Kidney epithelial cell (primary cell): ENCODE measurements at regions not wholly inside any gene's neighbourhood (a gene's known extent, or its start where the extent isn't known, plus 50 kb on each side); places are given as distances from the start of the nearest gene placed in this dataset.
"Not testable (repeated sequence)": the region's sequence is repeated elsewhere in the genome, so short reads cannot be mapped to it uniquely, and the experiment has no call there.

Source experiments
- DNase-seq: peaks from one replicate; pipeline ENCODE4 v3.0.0-alpha.2; 2010; ENCODE audit warnings: low read depth
- H3K27me3 ChIP-seq: 2 replicates; pipeline ENCODE4 v1.6.0; 2011; ENCODE audit warnings: low read length; ENCODE audit not compliant: control insufficient read depth, insufficient read depth
- H3K36me3 ChIP-seq: 2 replicates; pipeline ENCODE4 v1.5.1; 2011; ENCODE audit warnings: low read length; ENCODE audit not compliant: control insufficient read depth, insufficient read depth
- H3K4me3 ChIP-seq: 2 replicates; pipeline ENCODE4 v1.5.1; 2011; ENCODE audit warnings: low read depth, mild to moderate bottlenecking, control low read depth, low read length
- CTCF ChIP-seq: IDR thresholded peaks from 2 replicates; pipeline ENCODE4 v1.5.1; 2011; ENCODE audit warnings: mild to moderate bottlenecking, moderate library complexity, low read length, control low read depth, inconsistent platforms; ENCODE audit not compliant: insufficient read depth, poor library complexity, severe bottlenecking

GRCh38 chr16:52308051-52308450, 238.9 kb downstream of the TOX3 start:
- Histone ChIP-seq H3K27me3 (no peaks in the 10 kb centered on the region), H3K36me3 (no peaks in the 10 kb centered on the region), H3K4me3 (no peak overlapping the region)
- TF ChIP-seq CTCF: no peak
- no peak for DNase-seq

DNA sequence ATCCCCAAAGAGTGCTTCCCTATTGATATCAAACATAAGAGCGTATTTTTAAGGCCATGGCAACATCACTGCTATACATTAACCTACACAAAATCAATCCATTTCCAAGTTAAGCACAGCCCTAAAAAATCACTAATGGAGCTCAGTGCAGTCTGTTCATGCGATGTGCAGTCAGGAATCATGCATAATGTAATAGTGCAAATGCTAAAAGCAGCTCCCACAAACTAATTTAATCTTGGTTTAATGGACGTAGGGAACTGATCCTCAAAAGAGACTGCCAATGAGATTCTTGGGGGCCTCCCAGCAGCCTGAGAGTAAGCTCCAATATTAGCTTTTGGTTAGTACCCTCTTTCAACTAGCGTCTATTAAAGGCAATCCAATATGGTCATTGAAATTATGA, 245.9 kb downstream of the TOX3 start:
- DNase-seq: no peak
- H3K36me3 ChIP-seq: no peaks in the 10 kb centered on the region
- no peak for TF ChIP-seq CTCF
- no peak overlapping the region for H3K4me3 ChIP-seq
- no peaks in the 10 kb centered on the region for H3K27me3 ChIP-seq

- Histone ChIP-seq H3K4me3 (no peak overlapping the region), H3K27me3 (no peaks in the 10 kb centered on the region), H3K36me3 (no peaks in the 10 kb centered on the region)
- no peak for DNase-seq
- no peak for TF ChIP-seq CTCF
Observed at GRCh38 chr16:52298769-52299168, 248.2 kb downstream of the TOX3 start.

- DNase-seq, H3K4me3 ChIP-seq, H3K36me3 ChIP-seq, H3K27me3 ChIP-seq: not testable (repeated sequence)
Observed at GRCh38 chr16:52296706-52297315, 250.1 kb downstream of the TOX3 start.

GRCh38 chr16:52296076-52296475, 250.9 kb downstream of the TOX3 start:
- Histone ChIP-seq H3K27me3 (no peaks in the 10 kb centered on the region), H3K4me3 (no peak overlapping the region), H3K36me3 (no peaks in the 10 kb centered on the region)
- no peak for TF ChIP-seq CTCF
- DNase-seq: no peak

DNA sequence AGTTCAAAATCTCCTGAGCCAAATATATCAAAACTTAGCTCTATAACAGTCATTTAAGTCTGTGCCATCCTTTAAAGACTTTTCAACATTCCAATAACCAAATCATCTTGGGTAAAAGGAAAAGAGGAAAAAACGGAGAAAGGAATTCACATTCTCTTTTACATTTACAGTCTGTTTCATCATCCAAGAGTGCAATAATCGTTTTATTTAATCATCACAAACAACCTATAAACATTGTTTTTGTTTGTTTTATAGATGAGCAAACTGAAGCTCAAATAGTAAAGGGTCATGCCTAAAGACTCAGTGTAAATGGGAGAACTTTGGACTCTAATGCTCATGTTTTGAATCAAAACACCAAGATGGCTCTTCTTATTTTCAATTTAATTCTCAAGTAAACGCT, 252.3 kb downstream of the TOX3 start:
- DNase-seq: no peak
- Histone ChIP-seq H3K27me3 (no peaks in the 10 kb centered on the region), H3K36me3 (no peaks in the 10 kb centered on the region), H3K4me3 (no peak overlapping the region)
- no peak for TF ChIP-seq CTCF
